BLaER1 (cell line): ENCODE measurements at regions not wholly inside any gene's neighbourhood (a gene's known extent, or its start where the extent isn't known, plus 50 kb on each side); places are given as distances from the start of the nearest gene placed in this dataset.
"Not testable (repeated sequence)": the region's sequence is repeated elsewhere in the genome, so short reads cannot be mapped to it uniquely, and the experiment has no call there.

ENCODE experiments used
- H3K27ac ChIP-seq: shearing (Covaris generic); formaldehyde crosslinking; 2 replicates; pipeline ENCODE4 v1.8.1; 2022
- H3K27me3 ChIP-seq: shearing (Covaris generic); formaldehyde crosslinking; 2 replicates; pipeline ENCODE4 v1.8.1; 2022
- H3K36me3 ChIP-seq: shearing (Covaris generic); formaldehyde crosslinking; 2 replicates; pipeline ENCODE4 v1.8.1; 2022
- H3K4me1 ChIP-seq: shearing (Covaris generic); formaldehyde crosslinking; 2 replicates; pipeline ENCODE4 v1.8.1; 2022
- H3K4me2 ChIP-seq: shearing (Covaris generic); formaldehyde crosslinking; 2 replicates; pipeline ENCODE4 v1.8.1; 2022
- H3K4me3 ChIP-seq: shearing (Covaris generic); formaldehyde crosslinking; 2 replicates; pipeline ENCODE4 v1.8.1; 2022
- H3K9ac ChIP-seq: shearing (Covaris generic); formaldehyde crosslinking; 2 replicates; pipeline ENCODE4 v1.8.1; 2022
- H3K9me3 ChIP-seq: shearing (Covaris generic); formaldehyde crosslinking; 2 replicates; pipeline ENCODE4 v1.8.1; 2022
- H4K20me1 ChIP-seq: shearing (Covaris generic); formaldehyde crosslinking; 2 replicates; pipeline ENCODE4 v1.8.1; 2022
- Cebpa-rat ChIP-seq: shearing (Covaris generic); IDR thresholded peaks from 2 replicates; pipeline ENCODE4 v1.8.1; 2022

DNA sequence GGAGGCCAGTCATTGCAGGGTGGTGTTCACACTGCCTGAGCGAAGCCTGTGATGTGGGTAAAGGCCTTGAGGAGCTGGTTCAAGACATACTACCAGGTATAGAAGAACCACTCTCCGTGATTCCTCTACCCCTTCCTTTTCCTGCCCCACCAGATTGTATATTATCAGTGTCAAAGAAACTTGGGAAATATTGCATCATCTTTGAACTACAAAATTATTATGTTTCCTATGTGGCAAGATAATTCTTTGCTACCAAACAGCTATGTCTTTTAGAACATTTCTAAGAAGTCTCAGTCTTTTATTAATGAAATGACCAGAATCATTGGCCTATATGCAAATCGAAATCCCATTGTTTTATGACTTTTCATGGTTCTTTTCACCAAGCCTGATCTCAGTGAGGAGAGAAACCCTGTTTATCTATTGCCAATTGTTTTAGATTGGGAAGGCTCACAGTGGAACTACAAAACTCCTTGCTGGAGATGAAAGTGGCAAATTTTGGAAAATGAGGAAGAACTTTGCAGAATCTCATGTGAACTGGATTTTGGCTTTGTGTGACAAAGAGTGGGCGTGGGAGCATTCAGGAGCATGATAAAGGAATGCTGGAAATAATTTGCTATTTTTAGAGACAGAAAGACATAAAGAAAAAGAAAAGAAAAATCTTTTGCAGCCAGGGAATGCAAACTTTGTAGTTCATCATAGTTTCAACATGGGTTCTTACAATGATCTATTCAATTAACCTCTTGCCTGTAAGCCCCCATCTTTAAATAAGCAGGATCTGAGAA, 286.9 kb downstream of the INSIG2 start:
- no peak for TF ChIP-seq Cebpa-rat
- no peaks in the 10 kb centered on the region for H3K9me3 ChIP-seq
- no peaks in the 10 kb centered on the region for H4K20me1 ChIP-seq
- H3K4me1 ChIP-seq = no peaks in the 10 kb centered on the region
- H3K4me2 ChIP-seq = no peak overlapping the region
- no peak overlapping the region for H3K27ac ChIP-seq
- H3K27me3 ChIP-seq = no peaks in the 10 kb centered on the region
- H3K9ac ChIP-seq = no peak overlapping the region
- H3K36me3 ChIP-seq = no peaks in the 10 kb centered on the region
- H3K4me3 ChIP-seq = no peak overlapping the region

GRCh38 chr2:118372886-118373830, 284.9 kb downstream of the INSIG2 start:
- H3K27me3 ChIP-seq = no peaks in the 10 kb centered on the region
- H3K4me3 ChIP-seq = no peak overlapping the region
- no peak overlapping the region for H3K27ac ChIP-seq
- TF ChIP-seq Cebpa-rat = no peak
- H3K4me2 ChIP-seq = no peak overlapping the region
- no peak overlapping the region for H3K9ac ChIP-seq
- no peaks in the 10 kb centered on the region for H3K36me3 ChIP-seq
- H3K9me3 ChIP-seq = no peaks in the 10 kb centered on the region
- H3K4me1 ChIP-seq = no peaks in the 10 kb centered on the region
- no peaks in the 10 kb centered on the region for H4K20me1 ChIP-seq

DNA sequence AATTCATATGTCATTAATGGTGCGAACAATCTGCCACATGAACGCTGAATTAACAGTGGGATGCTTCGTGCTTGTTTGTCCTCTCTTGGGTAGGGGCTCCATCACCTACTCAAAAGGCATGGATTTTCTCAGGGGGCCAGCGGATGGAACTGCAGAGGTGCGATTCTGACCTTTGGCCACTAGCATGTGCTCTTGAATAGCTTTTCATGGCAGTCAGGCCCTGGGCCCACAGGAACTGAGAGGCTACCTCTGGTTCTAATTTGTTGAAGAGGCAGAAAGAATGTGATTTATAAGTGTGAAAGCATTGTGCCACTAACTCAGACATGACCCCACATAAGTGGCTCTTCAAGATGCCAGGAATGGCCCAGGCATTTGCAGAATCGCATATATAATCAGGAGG, 283.2 kb downstream of the INSIG2 start:
- no peaks in the 10 kb centered on the region for H3K27me3 ChIP-seq
- H3K4me1 ChIP-seq = no peaks in the 10 kb centered on the region
- H3K9me3 ChIP-seq = no peaks in the 10 kb centered on the region
- H3K27ac ChIP-seq = no peak overlapping the region
- no peaks in the 10 kb centered on the region for H3K36me3 ChIP-seq
- H3K9ac ChIP-seq = no peak overlapping the region
- H3K4me3 ChIP-seq = no peak overlapping the region
- no peaks in the 10 kb centered on the region for H4K20me1 ChIP-seq
- no peak overlapping the region for H3K4me2 ChIP-seq
- TF ChIP-seq Cebpa-rat = no peak

- not testable (repeated sequence) for H3K9ac ChIP-seq, H3K36me3 ChIP-seq
Observed at GRCh38 chr2:118369521-118369920, 281.2 kb downstream of the INSIG2 start.

GRCh38 chr2:118363604-118364003, 275.3 kb downstream of the INSIG2 start:
- no peak overlapping the region for H3K27ac ChIP-seq
- no peak overlapping the region for H3K9ac ChIP-seq
- no peaks in the 10 kb centered on the region for H3K9me3 ChIP-seq
- no peaks in the 10 kb centered on the region for H3K4me1 ChIP-seq
- H3K4me2 ChIP-seq = no peak overlapping the region
- TF ChIP-seq Cebpa-rat = no peak
- H3K27me3 ChIP-seq = no peaks in the 10 kb centered on the region
- no peak overlapping the region for H3K4me3 ChIP-seq
- H4K20me1 ChIP-seq = no peaks in the 10 kb centered on the region
- H3K36me3 ChIP-seq = no peaks in the 10 kb centered on the region

More at GRCh38 chr2:118369521-118369920, 281.2 kb downstream of the INSIG2 start:
- not testable (repeated sequence) for H4K20me1 ChIP-seq, H3K27ac ChIP-seq, H3K27me3 ChIP-seq, H3K9me3 ChIP-seq, H3K4me3 ChIP-seq, H3K4me2 ChIP-seq, H3K4me1 ChIP-seq

DNA sequence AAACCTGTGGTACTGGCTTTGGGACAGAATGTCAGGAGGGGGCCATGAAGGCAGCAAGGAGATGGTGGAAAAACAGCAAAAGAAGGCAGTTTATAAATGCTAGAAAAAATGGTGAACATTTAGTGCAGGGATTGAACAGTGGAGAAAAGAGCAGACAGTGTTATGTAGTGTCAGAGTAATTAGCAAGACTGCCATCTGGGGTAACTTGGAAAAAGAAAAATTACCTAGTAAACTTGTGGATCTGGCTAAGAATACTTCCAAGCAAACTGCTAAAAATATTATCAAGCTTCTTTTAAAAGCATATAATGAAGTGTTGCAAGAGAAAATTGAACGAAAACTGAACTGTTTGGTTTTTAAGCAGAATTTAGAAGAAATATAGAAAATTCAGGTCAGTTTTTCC, 267.8 kb downstream of the INSIG2 start:
- Histone ChIP-seq H3K4me2 (no peak overlapping the region), H3K9ac (no peak overlapping the region), H3K4me3 (no peak overlapping the region), H3K27ac (no peak overlapping the region), H3K36me3 (no peaks in the 10 kb centered on the region), H3K9me3 (no peaks in the 10 kb centered on the region), H4K20me1 (no peaks in the 10 kb centered on the region), H3K27me3 (no peaks in the 10 kb centered on the region), H3K4me1 (no peaks in the 10 kb centered on the region)
- no peak for TF ChIP-seq Cebpa-rat

GRCh38 chr2:118351796-118352195, 263.5 kb downstream of the INSIG2 start:
- no peak for TF ChIP-seq Cebpa-rat
- Histone ChIP-seq H3K9me3 (no peaks in the 10 kb centered on the region), H3K27me3 (no peaks in the 10 kb centered on the region), H3K4me2 (no peak overlapping the region), H3K9ac (no peak overlapping the region), H3K4me3 (no peak overlapping the region), H3K4me1 (no peaks in the 10 kb centered on the region), H3K27ac (no peak overlapping the region), H4K20me1 (no peaks in the 10 kb centered on the region), H3K36me3 (no peaks in the 10 kb centered on the region)

DNA sequence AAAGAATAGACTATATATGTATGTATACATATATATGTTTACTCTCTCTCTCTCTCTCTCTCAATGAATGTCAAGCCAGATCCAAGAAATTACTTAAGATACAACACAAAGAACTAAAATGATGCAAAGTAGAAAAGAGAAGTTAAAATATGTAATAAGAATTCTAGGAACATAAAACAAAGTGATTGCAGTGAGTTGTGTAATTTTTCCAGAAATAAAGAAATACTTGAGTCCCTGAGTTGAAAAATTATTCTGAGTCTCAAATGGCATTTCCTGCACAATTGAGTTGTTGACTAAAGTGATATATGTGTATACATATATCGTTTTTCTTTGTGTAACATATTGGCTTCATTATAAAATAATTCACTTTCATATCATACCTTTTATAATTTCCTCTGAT, 262.4 kb downstream of the INSIG2 start:
- Histone ChIP-seq H3K4me3 (no peak overlapping the region), H4K20me1 (no peaks in the 10 kb centered on the region), H3K9ac (no peak overlapping the region), H3K4me2 (no peak overlapping the region), H3K36me3 (no peaks in the 10 kb centered on the region), H3K27ac (no peak overlapping the region), H3K4me1 (no peaks in the 10 kb centered on the region), H3K9me3 (no peaks in the 10 kb centered on the region), H3K27me3 (no peaks in the 10 kb centered on the region)
- no peak for TF ChIP-seq Cebpa-rat

- no peak overlapping the region for H3K27ac ChIP-seq
- no peaks in the 10 kb centered on the region for H3K9me3 ChIP-seq
- H3K4me2 ChIP-seq = no peak overlapping the region
- TF ChIP-seq Cebpa-rat = no peak
- H4K20me1 ChIP-seq = no peaks in the 10 kb centered on the region
- no peak overlapping the region for H3K9ac ChIP-seq
- no peaks in the 10 kb centered on the region for H3K36me3 ChIP-seq
- H3K4me1 ChIP-seq = no peaks in the 10 kb centered on the region
- H3K4me3 ChIP-seq = no peak overlapping the region
- no peaks in the 10 kb centered on the region for H3K27me3 ChIP-seq
Observed at GRCh38 chr2:118349365-118349764, 261.1 kb downstream of the INSIG2 start.

GRCh38 chr2:118348380-118349034, 260.2 kb downstream of the INSIG2 start:
- no peak overlapping the region for H3K4me3 ChIP-seq
- H4K20me1 ChIP-seq = no peaks in the 10 kb centered on the region
- no peak overlapping the region for H3K4me2 ChIP-seq
- H3K27ac ChIP-seq = no peak overlapping the region
- H3K9ac ChIP-seq = no peak overlapping the region
- H3K36me3 ChIP-seq = no peaks in the 10 kb centered on the region
- H3K9me3 ChIP-seq = no peaks in the 10 kb centered on the region
- no peaks in the 10 kb centered on the region for H3K27me3 ChIP-seq
- H3K4me1 ChIP-seq = no peaks in the 10 kb centered on the region
- no peak for TF ChIP-seq Cebpa-rat
